Fibroblast of mammary gland (primary cell): ENCODE measurements at regions not wholly inside any gene's neighbourhood (a gene's known extent, or its start where the extent isn't known, plus 50 kb on each side); places are given as distances from the start of the nearest gene placed in this dataset.
"Not testable (repeated sequence)": the region's sequence is repeated elsewhere in the genome, so short reads cannot be mapped to it uniquely, and the experiment has no call there.

Experiments
- DNase-seq: peaks from one replicate; pipeline ENCODE4 v3.0.0-alpha.2; 2010; ENCODE audit warnings: low read depth
- H3K4me3 ChIP-seq: 2 replicates; pipeline ENCODE4 v1.5.1; 2011; ENCODE audit warnings: low read depth, mild to moderate bottlenecking, low read length, moderate library complexity; ENCODE audit not compliant: control insufficient read depth
- CTCF ChIP-seq: conservative IDR thresholded peaks from 2 replicates; pipeline ENCODE4 v1.5.1; 2011; ENCODE audit warnings: low read depth, low read length, inconsistent platforms; ENCODE audit not compliant: control insufficient read depth, insufficient read depth

GRCh38 chr15:23763021-23763420 lies 75.9 kb upstream of the NDN start:
- DNase-seq: no peak
- H3K4me3 ChIP-seq: no peak overlapping the region
- no peak for TF ChIP-seq CTCF

DNA sequence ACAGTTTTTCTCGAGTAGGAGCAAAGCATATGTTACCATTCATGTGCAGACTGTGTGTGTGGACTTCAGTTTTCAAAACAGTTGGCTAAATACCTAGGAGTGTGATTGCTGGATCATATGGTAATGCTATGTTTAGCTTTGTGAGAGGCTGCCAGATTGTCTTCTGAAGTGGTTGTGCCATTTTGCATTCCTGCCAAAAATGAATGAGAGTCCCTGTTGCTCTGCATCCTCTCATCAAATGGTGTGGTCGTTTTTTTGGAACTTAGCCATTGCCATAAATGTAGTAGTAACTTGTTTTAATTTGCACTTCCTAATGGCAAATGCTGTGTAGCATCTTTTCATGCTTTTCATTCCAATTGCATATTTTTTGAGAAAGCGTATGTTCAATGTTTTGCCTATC lies 77.2 kb upstream of the NDN start:
- no peak for DNase-seq
- no peak overlapping the region for H3K4me3 ChIP-seq
- TF ChIP-seq CTCF: no peak

GRCh38 chr15:23764716-23765115 lies 77.6 kb upstream of the NDN start:
- TF ChIP-seq CTCF: no peak
- H3K4me3 ChIP-seq: no peak overlapping the region
- no peak for DNase-seq

GRCh38 chr15:23766779-23767178 lies 79.7 kb upstream of the NDN start:
- not testable (repeated sequence) for DNase-seq, H3K4me3 ChIP-seq

GRCh38 chr15:23773093-23773492 lies 86.0 kb upstream of the NDN start:
- peak; percentile 1 for DNase-seq
- no peak overlapping the region for H3K4me3 ChIP-seq
- TF ChIP-seq CTCF: no peak

DNA sequence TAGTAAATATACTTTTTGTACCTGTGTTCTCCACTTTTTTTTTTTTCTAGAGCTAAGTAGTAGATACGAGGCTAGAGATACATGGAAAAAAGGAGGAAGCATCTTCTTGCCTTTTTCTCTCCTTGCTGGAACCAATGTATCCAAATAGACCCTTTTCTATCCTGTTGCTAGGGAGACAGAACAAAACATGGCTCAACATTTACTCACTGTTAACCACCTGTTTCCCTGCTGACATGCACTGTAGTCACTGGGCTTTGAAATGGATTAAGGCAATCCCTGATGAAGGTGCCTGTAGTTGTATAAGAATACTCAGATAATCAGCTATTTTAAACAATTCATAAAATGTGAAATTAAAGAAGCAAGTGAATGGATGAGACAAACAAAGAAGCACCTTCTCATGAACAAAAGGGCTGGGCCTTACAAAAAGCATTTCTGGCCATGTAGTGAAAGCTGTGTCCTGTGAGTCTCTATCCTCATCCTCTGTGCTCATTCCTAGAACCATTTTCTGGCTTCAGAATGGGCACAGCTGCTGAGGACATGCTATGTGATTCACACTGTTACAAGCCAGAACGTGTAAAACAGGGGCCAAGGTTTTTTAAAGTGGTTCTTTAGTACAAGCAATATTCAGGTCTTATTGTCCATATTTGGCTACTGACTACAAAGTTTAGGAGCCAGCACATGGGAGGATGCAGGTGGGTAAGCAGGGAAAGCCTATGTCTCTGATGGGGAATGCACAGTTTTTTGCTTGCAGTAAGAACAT lies 100.4 kb upstream of the NDN start:
- DNase-seq: no peak
- TF ChIP-seq CTCF: no peak
- H3K4me3 ChIP-seq: no peak overlapping the region

DNA sequence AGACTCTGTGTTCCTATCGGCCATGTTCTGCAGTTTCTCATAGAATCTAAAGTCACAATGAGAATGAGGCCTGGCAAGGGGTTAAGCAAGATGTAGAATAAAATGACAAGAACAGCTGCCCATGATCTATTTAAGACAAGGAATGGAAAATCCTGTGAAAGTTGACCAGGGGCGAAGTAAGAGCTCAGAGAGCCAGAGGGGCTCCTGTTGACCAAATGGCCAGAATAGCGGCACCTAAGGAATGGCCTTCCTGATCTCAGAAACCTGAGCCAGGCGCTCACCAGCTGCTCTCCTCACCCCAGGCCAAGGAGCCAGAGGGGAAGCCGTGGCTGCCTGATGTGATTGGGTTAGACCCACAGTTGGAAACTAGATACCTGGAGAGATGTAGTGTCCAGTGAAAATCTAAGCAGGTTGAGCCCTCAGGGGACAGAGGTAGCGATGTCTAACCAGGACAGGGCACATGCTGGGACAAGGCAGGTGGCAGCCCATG lies 106.1 kb upstream of the NDN start:
- no peak for TF ChIP-seq CTCF
- no peak for DNase-seq

More for the DNA sequence above, 106.1 kb upstream of the NDN start:
- no peak overlapping the region for H3K4me3 ChIP-seq
